T-helper 2 cell treated with Interferon-gamma antibody and Interleukin-4, amounts not matched to agents 100 ng/mL and 5 ng/mL, for 36 hours (primary cell): ENCODE measurements at regions not wholly inside any gene's neighbourhood (a gene's known extent, or its start where the extent isn't known, plus 50 kb on each side); places are given as distances from the start of the nearest gene placed in this dataset.

ENCODE experiments used
- intact Hi-C: fragments of 100-400 bp; cut with micrococcal nuclease; formaldehyde crosslinking; loops from one replicate; pipeline ENCODE4 v1.15.1; 2023

DNA sequence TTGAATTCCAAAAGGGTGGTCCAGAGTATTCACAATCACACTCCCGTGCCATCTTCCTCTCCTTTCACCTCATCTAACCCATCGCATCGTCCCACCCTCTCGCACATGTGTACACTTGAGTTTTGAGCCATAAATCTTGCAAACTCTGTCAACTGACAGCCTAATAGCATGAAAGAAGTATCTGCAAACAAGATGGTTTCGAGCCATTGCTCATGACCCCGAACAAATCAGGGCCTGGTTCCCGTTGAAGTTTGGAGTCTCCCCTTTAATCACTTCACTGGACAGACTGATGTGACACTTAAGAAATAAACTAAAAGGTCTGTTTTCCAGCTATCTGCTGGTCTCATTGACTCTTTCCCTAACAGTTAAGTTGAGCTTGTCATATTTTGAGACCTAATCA, 223.6 kb upstream of the SOX5 start:
- intact Hi-C loops: no loop called here

DNA sequence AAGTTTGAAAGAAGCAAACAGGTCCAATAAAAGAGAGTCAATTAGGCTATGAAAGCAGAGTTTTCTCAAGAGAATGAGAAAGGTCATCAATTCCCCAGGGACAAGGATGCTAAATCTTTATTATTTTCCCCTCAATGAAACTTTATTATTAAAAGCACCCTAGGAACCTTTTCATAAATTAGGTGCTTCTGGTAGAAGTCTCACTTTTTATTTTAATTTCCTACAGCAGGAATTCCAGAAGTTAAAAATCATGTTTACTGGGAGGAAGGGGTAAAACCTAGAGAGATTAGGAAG, 223.2 kb upstream of the SOX5 start:
- intact Hi-C loops: no loop called here

DNA sequence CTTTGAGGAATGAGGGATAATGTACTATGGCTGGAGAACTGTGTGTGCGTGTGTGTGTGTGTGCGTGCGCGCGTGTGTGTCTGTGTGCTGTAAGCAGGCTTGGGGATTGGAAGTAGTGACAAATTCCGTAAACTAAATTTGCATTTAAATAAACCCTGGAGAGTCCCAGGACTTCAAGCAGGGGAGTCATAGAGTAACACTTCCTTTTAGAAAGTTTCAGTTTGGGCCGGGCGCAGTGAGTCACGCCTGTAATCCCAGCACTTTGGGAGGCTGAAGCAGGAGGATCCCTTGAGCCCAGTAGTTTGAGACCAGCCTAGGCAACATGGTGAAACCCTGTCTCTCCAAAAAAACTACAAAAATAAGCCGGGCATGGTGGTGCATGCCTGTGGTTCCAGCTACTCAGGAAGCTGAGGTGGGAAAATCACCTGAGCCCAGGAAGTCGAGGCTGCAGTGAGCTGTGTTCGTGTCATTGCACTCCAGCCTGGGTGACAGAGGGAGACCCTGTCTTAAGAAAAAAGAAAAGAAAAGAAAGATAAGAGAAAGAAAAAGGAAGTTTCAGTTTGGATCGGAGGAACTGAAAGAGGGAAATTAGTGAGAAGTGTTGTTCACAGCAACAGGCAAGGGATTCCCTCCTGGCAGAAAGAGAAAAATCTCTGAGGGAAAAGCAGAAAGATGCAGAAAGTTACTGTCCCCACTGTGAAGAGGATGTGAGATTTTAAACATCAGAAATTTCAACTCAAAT, 222.7 kb upstream of the SOX5 start:
- intact Hi-C loops: no loop called here

DNA sequence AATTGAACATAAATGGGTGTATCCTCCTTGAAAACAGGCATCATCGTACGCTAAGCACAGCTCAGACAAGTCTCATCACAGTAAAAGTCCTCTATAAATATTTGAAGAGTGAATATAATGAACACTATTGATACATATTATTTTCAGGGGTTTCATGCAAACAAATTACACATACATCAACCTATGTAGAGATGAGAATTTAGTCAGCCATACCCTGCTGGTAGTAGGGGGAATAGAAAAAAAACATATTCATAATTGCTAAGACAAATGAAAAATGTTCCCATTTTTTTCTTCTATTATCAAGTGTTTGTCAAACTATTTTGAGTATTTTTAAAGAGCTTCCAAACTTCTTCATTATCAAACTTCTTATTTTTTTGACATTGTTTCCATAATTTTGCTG, 205.6 kb upstream of the SOX5 start:
- intact Hi-C loops: no loop called here

DNA sequence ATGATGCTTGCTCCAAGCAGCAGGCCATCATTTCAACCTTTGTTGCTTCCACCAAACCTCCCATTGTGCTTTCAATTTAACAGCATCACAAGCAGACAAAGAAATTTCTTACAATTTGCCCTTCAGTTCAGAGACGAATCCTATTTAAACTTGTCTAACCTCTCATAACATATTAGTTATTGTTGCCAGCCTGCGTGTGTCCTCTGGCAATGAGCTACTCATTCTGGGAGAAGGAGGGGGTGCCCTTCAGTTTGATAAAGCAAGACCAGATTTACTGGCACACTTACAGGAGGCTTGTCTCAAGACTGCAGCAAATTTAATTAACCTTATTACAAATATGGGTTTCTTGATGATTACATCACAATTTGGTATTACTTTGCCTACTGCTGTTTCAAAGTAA, 203.6 kb upstream of the SOX5 start:
- intact Hi-C loops: no loop called here

DNA sequence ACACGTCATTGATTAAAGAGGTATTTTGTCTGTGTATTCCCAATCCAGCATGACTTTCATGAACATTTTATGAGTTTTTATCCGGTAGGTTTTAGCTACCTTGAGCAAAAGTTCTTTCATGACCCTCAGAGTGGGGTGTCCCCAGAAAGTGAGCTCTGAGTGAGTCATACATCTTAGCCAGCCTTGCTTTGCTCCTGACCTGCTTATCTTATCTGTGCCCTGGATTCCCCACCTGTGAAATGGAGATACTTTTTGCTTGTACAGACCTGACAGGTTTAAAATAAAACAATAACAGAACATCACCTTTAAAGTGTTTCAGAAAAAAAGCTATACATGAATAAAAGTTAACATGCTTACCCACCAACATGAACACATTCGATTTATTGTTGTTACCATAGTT, 202.8 kb upstream of the SOX5 start:
- intact Hi-C loops: no loop called here

DNA sequence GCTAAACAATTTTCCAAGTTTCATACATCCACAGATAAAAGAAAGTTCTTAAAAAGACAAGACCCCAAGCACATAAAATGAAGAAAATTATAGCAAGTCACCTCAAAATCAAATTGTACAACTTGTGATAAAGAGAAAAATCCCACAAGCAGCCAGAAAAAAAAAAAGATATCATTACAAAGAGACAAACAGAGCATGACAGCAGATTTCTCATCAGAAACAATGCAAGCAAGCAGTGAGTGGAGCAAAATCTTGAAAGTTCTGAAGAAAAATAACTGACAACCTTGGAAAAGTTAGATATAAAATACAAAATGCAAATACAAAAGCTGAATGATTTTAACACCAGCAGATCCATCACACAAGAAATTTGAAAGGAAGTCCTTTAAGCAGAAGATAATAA, 194.5 kb upstream of the SOX5 start:
- intact Hi-C loops: no loop called here

DNA sequence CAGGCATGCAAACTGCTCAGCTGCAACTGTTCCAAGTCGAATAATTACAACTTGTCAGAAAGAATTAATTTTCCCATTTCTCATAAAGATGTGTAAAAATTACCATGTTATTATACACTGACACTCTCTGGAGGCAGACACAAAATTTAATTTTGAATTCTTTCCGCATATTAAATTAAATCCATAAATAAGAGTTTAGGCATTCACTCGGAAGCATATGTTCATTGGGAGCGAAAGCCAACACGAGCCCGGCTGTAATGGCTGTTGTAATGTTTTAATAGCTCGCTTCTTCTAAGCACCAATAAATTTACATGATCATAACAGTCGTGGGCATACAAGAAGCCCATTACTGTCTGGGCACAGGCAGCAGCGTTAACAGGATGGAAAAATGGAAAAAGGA, 189.6 kb upstream of the SOX5 start:
- intact Hi-C loops: no loop called here

DNA sequence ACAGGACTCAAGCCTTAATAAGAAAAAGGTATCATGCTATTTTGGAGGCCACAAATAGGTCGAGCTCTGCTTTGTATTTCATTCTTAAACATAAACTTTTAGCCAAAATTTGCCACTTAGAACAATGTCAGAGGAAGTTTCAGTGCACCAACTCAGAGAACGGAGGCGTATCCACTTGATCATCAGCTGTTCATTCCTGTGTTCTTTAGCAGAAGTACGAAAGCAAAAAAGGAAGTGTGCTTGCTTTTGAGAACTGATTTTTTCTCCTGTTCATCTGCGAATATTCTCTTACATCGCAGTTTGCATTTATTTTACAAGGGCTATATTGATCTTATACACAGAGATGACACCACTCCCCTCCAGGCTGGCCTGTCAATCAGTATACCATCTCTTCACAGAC, 188.6 kb upstream of the SOX5 start:
- intact Hi-C loops: no loop called here

DNA sequence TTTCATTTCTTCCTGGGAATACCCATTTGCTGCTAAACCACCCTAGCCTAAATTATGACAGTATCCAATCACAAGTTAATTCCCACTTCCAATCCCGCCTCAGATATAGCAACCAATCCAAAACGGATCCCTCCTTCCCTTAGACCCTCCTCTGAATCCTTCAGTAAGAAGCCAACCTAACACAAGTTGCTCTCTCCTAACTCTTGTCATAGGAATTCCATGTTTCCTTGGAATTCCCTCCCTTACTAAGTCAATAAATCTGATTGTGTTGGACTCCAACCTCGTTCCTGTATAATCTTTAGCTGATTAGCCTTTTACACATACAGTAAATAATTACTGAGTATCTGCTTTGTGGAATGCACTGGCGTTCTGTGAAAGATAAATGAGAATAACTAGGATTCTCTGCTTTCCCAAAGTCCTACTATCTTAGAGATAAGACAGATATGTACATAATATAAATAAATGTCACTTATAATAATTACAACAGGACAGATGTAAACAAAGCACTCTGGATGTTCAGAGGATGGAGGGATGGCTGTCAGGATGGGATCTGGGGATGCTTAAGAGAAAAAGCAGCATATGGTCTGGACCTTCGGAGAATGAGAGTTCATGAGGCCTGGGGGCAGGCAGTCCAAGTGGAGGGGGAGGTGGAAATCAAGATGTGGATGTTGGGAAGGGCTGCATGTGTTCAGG, 185.8 kb upstream of the SOX5 start:
- intact Hi-C loops: no loop called here

DNA sequence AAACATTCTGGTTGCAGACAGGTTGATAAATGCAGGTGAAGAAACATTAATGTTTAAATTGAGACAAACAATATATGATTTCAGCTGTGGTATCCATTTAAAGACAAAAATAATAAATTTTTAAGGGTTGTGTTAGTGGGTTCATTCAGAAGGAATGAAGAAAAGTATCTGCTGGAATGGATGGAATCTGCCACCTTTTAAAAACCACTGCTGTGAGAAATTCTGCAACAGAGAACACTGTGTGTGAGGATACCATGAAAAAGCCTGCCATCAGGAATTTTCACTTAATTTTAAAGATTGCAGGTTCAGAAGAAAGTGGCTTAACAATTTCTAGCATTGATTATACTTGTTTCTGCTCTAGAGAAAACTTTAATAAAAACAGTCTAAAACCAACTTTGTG, 184.6 kb upstream of the SOX5 start:
- intact Hi-C loops: no loop called here

DNA sequence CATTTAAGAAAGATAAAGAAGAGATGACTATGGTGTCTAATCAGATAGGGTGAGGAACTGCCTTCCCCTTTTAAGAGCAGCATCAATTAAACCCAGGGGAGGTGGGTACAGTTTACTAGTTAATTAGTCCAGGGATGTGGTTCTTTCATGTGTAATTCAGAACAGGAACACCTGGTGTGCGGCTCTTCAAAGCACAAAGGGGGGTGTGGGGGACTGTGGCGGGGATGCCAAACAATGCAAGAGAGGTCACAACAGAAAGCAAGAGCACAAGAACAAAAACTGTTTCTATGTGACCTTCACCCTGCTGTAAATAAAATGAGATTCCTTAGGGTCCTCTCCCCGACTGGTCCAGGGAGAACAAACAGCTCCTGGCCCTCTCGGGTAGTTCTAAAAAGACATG, 183.9 kb upstream of the SOX5 start:
- intact Hi-C loops: no loop called here

DNA sequence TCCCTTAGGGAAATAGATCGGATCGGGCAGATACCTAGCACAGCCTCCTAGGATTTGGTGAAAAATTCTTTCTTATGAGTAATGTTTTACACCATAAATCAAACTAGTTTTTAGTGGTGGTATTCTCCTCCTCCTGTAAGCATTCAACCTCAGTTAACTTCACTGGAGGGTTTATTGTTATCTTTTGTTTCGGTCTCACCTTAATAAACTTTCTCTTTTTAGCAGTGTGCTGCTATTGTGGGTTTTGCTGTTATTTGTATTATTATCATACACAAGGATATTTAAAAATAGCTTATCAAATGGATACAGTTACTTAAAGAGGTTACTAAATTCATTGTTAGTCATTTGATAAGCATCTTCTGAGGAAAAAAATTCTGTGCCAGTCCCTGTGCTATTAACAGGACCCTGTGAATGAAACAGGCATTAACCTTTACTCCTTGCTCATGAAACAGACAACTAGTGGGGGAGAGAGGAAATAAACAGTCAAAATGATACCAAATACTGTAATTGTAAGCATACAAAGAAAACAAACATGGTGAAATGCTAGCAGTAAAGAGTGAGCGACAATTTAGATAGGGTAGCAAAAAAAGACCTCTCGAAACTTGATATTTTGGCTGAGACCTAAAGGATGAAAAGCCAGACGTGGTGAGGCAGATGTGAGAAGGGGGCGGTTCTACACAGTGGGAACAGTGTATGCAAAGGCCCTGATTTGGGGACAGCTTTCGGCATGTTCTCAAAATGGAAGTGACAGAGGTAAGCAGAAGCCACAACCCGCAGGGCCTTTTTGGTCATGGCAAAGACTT, 178.7 kb upstream of the SOX5 start:
- intact Hi-C loops: no loop called here

DNA sequence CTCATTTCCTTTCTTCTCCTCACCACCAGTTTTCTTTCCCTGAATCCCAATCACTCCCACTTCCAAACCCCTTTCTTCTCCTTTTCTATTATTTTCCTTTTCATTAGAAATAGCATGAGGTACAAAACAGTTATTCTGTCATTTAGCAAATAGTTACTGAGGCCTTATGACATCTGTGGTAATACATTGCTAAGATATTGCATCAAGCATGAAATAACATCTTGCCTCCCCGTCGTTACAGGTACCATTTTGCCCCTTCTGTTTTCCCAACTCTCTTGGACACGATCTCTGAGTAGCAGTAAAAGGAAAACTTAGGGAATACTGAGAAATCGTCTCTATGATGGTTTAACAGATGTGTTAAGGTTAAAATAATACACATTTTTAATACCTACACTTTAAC, 175.8 kb upstream of the SOX5 start:
- intact Hi-C loops: no loop called here

DNA sequence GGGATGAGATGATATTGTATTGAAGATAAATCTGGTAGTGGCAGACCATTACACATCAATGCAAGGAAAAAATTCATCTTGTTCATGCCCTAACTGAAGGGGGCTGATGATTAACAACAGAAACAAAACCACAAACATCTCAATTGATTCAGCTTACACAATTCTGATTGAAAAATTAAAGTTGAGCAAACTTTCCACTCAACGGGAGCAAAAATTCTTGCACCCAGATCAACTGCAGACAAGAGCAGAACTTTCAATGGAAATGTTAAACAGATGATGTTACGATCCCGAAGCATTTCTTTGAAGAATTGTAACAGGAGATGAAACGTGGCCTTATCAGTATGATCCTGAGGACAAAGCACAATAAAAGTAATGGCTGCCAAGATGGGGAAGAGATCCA, 172.4 kb upstream of the SOX5 start:
- intact Hi-C loops: no loop called here

DNA sequence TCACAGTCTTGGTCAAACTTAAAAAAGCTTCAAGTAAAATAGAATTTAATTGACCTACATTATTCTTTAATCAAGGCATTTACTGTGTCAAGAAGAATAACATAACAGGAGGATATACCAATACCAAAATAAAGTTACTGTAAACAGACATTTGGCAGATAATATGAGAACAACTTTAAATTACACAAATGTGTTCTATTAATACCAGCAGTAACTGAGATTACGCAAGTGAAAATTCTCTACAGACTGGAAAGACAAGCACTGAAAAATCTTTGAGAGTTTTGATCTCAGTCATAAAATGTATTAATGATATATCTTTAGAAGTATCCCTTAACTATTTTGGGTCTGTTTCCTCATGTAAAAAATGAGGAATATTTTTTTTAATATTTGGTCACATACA, 169.2 kb upstream of the SOX5 start:
- intact Hi-C loops: no loop called here

DNA sequence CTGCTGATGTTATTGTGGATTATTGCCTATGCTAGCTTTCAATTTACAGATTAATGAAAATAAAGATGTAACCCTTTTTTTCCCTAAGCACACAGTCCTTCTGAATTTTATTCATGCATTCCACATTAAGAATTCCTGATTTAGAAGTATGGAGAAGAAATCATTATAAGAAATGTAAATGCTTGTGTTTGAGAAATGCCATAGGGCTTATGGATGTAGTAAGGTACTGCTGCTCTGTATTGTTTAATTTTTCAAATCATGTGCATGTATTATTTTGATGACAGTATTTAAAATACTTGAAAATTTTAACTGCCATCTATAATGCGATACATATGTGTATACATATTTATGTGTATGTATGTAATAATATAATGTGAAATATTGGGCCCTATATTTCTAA, 167.1 kb upstream of the SOX5 start:
- intact Hi-C loops: no loop called here

DNA sequence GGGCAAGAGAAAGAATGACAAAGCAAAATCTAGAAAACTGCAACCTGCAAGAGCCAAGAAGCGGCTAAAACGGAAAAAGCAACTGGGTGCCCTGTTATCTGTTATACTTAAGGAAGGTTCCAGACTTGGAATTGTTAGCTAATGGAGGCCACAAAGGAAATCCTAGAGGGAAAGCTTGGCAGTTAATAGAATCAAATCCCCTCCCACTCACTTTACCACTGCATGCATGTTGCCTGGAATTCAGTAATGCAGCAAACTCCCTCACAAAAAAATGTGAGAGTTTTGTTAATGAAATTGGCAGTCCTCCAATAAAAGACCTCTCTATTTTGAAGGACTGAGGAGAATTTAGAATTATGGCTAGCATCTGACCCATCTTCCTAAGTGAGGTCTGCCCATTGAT, 164.2 kb upstream of the SOX5 start:
- intact Hi-C loops: no loop called here

DNA sequence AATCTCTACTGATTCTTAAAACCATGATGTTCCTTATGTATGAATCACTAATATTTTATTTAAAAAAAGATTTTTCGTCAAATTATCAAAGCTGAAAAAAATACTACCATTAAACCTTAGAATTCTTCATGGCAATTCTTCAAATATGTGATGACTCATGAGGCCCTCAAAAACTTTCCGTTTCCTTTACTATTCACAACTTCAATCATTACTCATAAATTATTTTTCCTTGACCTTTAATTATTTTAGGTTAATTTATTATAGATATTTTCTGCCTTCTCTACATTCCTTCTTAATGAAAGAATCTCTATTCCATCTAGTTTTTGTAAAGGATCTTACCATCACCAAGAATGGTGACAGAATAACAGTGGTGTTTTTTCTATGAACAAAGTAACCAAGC, 162.1 kb upstream of the SOX5 start:
- intact Hi-C loops: no loop called here

DNA sequence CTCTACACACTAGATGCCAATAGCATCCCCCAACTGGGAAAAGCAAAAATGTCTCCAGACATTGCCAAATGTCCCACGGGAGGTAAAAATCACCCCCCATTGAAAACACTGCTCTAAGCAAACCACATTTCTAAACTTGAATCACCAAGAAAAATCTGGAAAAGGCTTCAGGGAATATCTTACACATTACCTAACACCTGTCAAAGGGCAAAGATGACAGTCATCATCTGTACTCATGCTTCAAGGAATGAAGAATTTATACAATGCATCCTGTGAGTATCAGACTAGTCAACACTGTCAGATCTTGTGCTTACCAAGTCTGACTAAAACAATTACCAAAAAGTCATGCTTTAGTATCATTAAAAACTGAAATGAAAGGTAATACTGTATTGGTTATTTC, 161.6 kb upstream of the SOX5 start:
- intact Hi-C loops: no loop called here

DNA sequence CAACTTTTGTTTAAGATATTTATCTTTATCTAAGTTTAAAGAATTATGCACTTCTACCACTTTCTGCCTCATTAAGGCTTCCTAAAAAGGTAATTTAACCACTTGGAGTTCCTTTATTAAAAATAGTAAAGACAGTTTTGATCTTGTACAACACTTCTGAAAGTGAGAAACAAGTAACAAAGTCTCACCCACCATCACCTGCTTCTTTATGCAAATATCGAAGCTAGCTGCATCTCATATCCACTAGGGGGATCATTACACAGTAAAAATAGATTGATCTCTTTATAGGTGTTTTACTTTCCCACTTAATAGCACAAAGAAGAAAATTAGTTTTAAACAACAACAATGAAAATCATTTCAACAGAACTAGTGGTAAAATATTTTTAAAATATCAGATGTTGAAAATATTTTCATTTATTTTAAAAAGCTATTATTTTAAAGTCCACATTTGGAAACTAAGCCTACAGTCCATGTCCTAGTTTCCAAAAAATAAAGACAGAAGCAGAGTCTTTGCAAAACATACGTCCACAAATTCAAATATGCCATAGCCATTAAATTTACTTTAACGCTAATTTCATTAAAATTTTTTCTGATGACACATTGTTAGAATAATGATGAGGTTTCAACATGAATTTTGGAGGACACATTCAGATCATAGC, 160.0 kb upstream of the SOX5 start:
- intact Hi-C loops: no loop called here

DNA sequence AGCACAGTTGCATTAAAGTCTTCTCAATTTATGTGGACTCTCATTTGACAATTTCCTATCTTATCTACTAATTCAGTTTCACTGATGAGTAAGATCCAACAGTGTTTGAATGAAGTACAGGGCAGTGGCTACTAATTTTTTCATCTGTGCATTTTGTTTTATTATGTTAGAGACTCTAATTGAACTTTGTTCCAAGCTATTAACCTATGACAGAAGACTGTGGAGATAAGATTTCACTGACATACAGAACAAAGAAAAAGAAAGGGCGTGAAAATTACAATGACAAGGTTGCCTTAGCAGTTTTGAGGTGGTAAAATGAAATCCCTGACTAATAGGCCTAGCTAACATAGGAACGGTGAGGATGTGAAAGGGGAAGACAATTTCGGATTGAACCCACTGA, 153.2 kb upstream of the SOX5 start:
- intact Hi-C loops: no loop called here
